Vagina (tissue), 2 donors: ENCODE measurements at regions not wholly inside any gene's neighbourhood (a gene's known extent, or its start where the extent isn't known, plus 50 kb on each side); places are given as distances from the start of the nearest gene placed in this dataset.

Experiments
- DNase-seq, 2 donors: peaks; one replicate each; pipeline ENCODE4 v3.0.0-alpha.2; 2017; ENCODE audit errors: extremely low spot score in 2 of 2
- H3K27ac ChIP-seq: fragments of 200-600 bp; sonication (generic); one replicate; pipeline ENCODE4 v1.5.1; 2019
- H3K27me3 ChIP-seq: fragments of 200-600 bp; sonication (generic); one replicate; pipeline ENCODE4 v1.5.1; 2019
- H3K36me3 ChIP-seq, 2 donors: fragments of 200-600 bp; sonication (generic); one replicate each; pipeline ENCODE4 v1.5.1; 2017 to 2019
- H3K4me1 ChIP-seq: fragments of 200-600 bp; sonication (generic); one replicate; pipeline ENCODE4 v1.5.1; 2019
- H3K4me3 ChIP-seq, 2 donors: fragments of 200-600 bp; sonication (generic); 1 replicate in 1 of 2; 2 replicates in 1 of 2; pipeline ENCODE4 v1.5.1; 2016 to 2019
- H3K9me3 ChIP-seq: fragments of 200-600 bp; sonication (generic); one replicate; pipeline ENCODE4 v1.5.1; 2019
- CTCF ChIP-seq, 3 experiments: fragments of 450-650 bp in 2 of 3; fragments of 200-600 bp in 1 of 3; sonication (generic) in 1 of 3; IDR thresholded peaks; one replicate each; pipeline ENCODE4 v1.5.1; 2017 to 2019; ENCODE audit warnings: antibody characterized with exemption in 3 of 3, mild to moderate bottlenecking in 2 of 3, moderate library complexity in 2 of 3
- POLR2A ChIP-seq, 2 donors: fragments of 450-650 bp; IDR thresholded peaks; one replicate each; pipeline ENCODE4 v1.6.1; 2017; ENCODE audit warnings: antibody characterized with exemption in 2 of 2, mild to moderate bottlenecking in 2 of 2, moderate library complexity in 2 of 2
- POLR2AphosphoS5 ChIP-seq, 2 donors: sonication (generic); formaldehyde crosslinking; IDR thresholded peaks; one replicate each; pipeline ENCODE4 v1.9.0; 2017; ENCODE audit warnings: antibody characterized with exemption in 2 of 2, mild to moderate bottlenecking in 2 of 2, low read depth in 1 of 2; ENCODE audit not compliant: insufficient read depth in 1 of 2
- intact Hi-C: fragments of 100-400 bp; cut with DNase I; formaldehyde crosslinking; loops from one replicate; pipeline ENCODE4 v1.15.1; 2023

GRCh38 chr3:187949093-187949820 is 204.0 kb upstream of the BCL6 start:
- Histone ChIP-seq H3K4me3 (no peak overlapping the region), H3K9me3 (no peaks in the 10 kb centered on the region), H3K36me3 (no peaks in the 10 kb centered on the region), H3K27me3 (no peaks in the 10 kb centered on the region), H3K27ac (no peak overlapping the region), H3K4me1 (peaks cover 23% of the 10 kb centered on the region)
- TF ChIP-seq POLR2AphosphoS5 (IDR thresholded peaks at IDR 0.05; ENCODE audit: insufficient read depth in 1 of 2, low read depth in 1 of 2) (no peak), POLR2A (IDR thresholded peaks at IDR 0.05) (no peak), CTCF (IDR thresholded peaks at IDR 0.05) (no peak)
- intact Hi-C loops: no loop called here
- no peak for DNase-seq

GRCh38 chr3:187950671-187951070 is 203.3 kb upstream of the LPP start:
- no peaks in the 10 kb centered on the region for H3K36me3 ChIP-seq
- H3K27ac ChIP-seq: no peak overlapping the region
- no peak overlapping the region for H3K4me3 ChIP-seq
- intact Hi-C loops: loop anchor here (10.0 kb wide), 1 partner anchor 1194 kb away; no protein-coding TSS in a partner anchor
- no peaks in the 10 kb centered on the region for H3K9me3 ChIP-seq
- DNase-seq: no peak
- no peaks in the 10 kb centered on the region for H3K27me3 ChIP-seq
- H3K4me1 ChIP-seq: peaks cover 10% of the 10 kb centered on the region
- TF ChIP-seq CTCF (IDR thresholded peaks at IDR 0.05): no peak
- TF ChIP-seq POLR2A (IDR thresholded peaks at IDR 0.05): no peak

GRCh38 chr3:187951452-187952190 is 202.3 kb upstream of the LPP start:
- no peak overlapping the region for H3K4me3 ChIP-seq
- H3K27ac ChIP-seq: no peak overlapping the region
- no peaks in the 10 kb centered on the region for H3K27me3 ChIP-seq
- no peaks in the 10 kb centered on the region for H3K9me3 ChIP-seq
- no peak for DNase-seq
- H3K4me1 ChIP-seq: peaks cover 2% of the 10 kb centered on the region
- no peaks in the 10 kb centered on the region for H3K36me3 ChIP-seq
- intact Hi-C loops: loop anchor here (10.0 kb wide), 1 partner anchor 1193 kb away; no protein-coding TSS in a partner anchor
- no peak for TF ChIP-seq CTCF (IDR thresholded peaks at IDR 0.05)
- no peak for TF ChIP-seq POLR2AphosphoS5 (IDR thresholded peaks at IDR 0.05; ENCODE audit: insufficient read depth in 1 of 2, low read depth in 1 of 2)
- no peak for TF ChIP-seq POLR2A (IDR thresholded peaks at IDR 0.05)

GRCh38 chr3:187952849-187953248 is 201.1 kb upstream of the LPP start:
- Histone ChIP-seq H3K9me3 (no peaks in the 10 kb centered on the region), H3K27ac (no peak overlapping the region), H3K27me3 (no peaks in the 10 kb centered on the region), H3K4me1 (no peaks in the 10 kb centered on the region), H3K4me3 (no peak overlapping the region), H3K36me3 (no peaks in the 10 kb centered on the region)
- no peak for TF ChIP-seq CTCF (IDR thresholded peaks at IDR 0.05)
- TF ChIP-seq POLR2AphosphoS5 (IDR thresholded peaks at IDR 0.05; ENCODE audit: insufficient read depth in 1 of 2, low read depth in 1 of 2): no peak
- no peak for TF ChIP-seq POLR2A (IDR thresholded peaks at IDR 0.05)
- intact Hi-C loops: loop anchor here (10.0 kb wide), 1 partner anchor 1192 kb away; no protein-coding TSS in a partner anchor
- no peak for DNase-seq

GRCh38 chr3:187954516-187954872 is 199.5 kb upstream of the LPP start:
- H3K4me3 ChIP-seq: no peak overlapping the region
- H3K36me3 ChIP-seq: no peaks in the 10 kb centered on the region
- no peak for DNase-seq
- H3K27me3 ChIP-seq: no peaks in the 10 kb centered on the region
- no peaks in the 10 kb centered on the region for H3K9me3 ChIP-seq
- intact Hi-C loops: loop anchor here (10.0 kb wide), 1 partner anchor 1190 kb away; no protein-coding TSS in a partner anchor
- no peaks in the 10 kb centered on the region for H3K4me1 ChIP-seq
- TF ChIP-seq POLR2AphosphoS5 (IDR thresholded peaks at IDR 0.05; ENCODE audit: insufficient read depth in 1 of 2, low read depth in 1 of 2) (no peak), CTCF (IDR thresholded peaks at IDR 0.05) (no peak), POLR2A (IDR thresholded peaks at IDR 0.05) (no peak)
- H3K27ac ChIP-seq: no peak overlapping the region
